H1 (cell line): ENCODE measurements at regions not wholly inside any gene's neighbourhood (a gene's known extent, or its start where the extent isn't known, plus 50 kb on each side); places are given as distances from the start of the nearest gene placed in this dataset.

Experiments used
- CTCF ChIA-PET: fragments of 300-600 bp; sonication (Branson Sonifier 250); formaldehyde crosslinking; loops from one replicate; lab custom pipeline; 2021; ENCODE audit not compliant: partially characterized antibody; lab: Charles Lee
- POLR2A ChIA-PET: fragments of 300-600 bp; sonication (Branson Sonifier 250); formaldehyde crosslinking; loops from one replicate; lab custom pipeline; 2021; ENCODE audit warnings: inconsistent platforms; ENCODE audit not compliant: partially characterized antibody; lab: Charles Lee
- DNase-seq, 2 experiments: peaks; one replicate each; pipeline versions ENCODE4 v3.0.0 to v3.0.0-alpha.2; 2010 to 2022; ENCODE audit warnings: low spot score in 2 of 2, low read depth in 1 of 2, mixed read lengths in 1 of 2
- FAIRE-seq: peaks from 2 replicates; lab custom pipeline; 2011; peaks lifted over from hg19 to GRCh38; lab: Jason Lieb, UNC
- H2AFZ ChIP-seq: 2 replicates; pipeline ENCODE4 v1.8.1; 2012; ENCODE audit warnings: low read length, inconsistent platforms
- H2AK5ac ChIP-seq: 2 replicates; pipeline ENCODE4 v1.6.1; 2013; ENCODE audit warnings: low read depth, low read length
- H2BK120ac ChIP-seq: replicated peaks from 2 replicates; pipeline ENCODE3; 2013; ENCODE audit warnings: low read depth, low read length, inconsistent platforms
- H2BK12ac ChIP-seq: 2 replicates; pipeline ENCODE4 v1.6.1; 2013; ENCODE audit warnings: low read depth, low read length
- H2BK15ac ChIP-seq: 2 replicates; pipeline ENCODE4 v1.6.1; 2013; ENCODE audit warnings: low read length
- H2BK20ac ChIP-seq: 2 replicates; pipeline ENCODE4 v1.6.1; 2013; ENCODE audit warnings: low read length
- H2BK5ac ChIP-seq: 2 replicates; pipeline ENCODE4 v1.6.1; 2013; ENCODE audit warnings: low read depth, low read length
- H3K14ac ChIP-seq: 2 replicates; pipeline ENCODE4 v1.6.1; 2013; ENCODE audit warnings: inconsistent platforms; ENCODE audit not compliant: insufficient read length
- H3K18ac ChIP-seq: 2 replicates; pipeline ENCODE4 v1.6.1; 2013; ENCODE audit warnings: low read length; ENCODE audit errors: extremely low read depth
- H3K23ac ChIP-seq: 2 replicates; pipeline ENCODE4 v1.6.1; 2013; ENCODE audit warnings: inconsistent platforms; ENCODE audit not compliant: insufficient read length
- H3K23me2 ChIP-seq: 2 replicates; pipeline ENCODE4 v1.6.1; 2013; ENCODE audit warnings: low read depth, low read length
- H3K27ac ChIP-seq: 2 replicates; pipeline ENCODE4 v1.6.1; 2011; ENCODE audit warnings: low read depth, low read length, inconsistent platforms
- H3K27me3 ChIP-seq, 4 experiments: replicated peaks in 1 of 4; 1 replicate in 1 of 4; 2 replicates in 3 of 4; pipeline versions ENCODE4 v1.6.1 to v1.8.1; 2011 to 2013; ENCODE audit warnings: low read length in 3 of 4, mild to moderate bottlenecking in 3 of 4, inconsistent platforms in 2 of 4, mixed read lengths in 2 of 4, moderate library complexity in 1 of 4; ENCODE audit not compliant: control insufficient read depth in 3 of 4, insufficient read depth in 3 of 4; ENCODE audit errors: extremely low read depth in 1 of 4
- H3K36me3 ChIP-seq, 4 experiments: 2 replicates each; pipeline versions ENCODE4 v1.6.1 to v1.8.1; 2011 to 2013; ENCODE audit warnings: mild to moderate bottlenecking in 4 of 4, low read length in 3 of 4, moderate library complexity in 2 of 4, control low read depth in 1 of 4, inconsistent platforms in 1 of 4; ENCODE audit not compliant: insufficient read depth in 4 of 4, control insufficient read depth in 2 of 4
- H3K4ac ChIP-seq: replicated peaks from 2 replicates; pipeline ENCODE3; 2013; ENCODE audit warnings: low read length, low read depth, mixed read lengths, inconsistent platforms; ENCODE audit not compliant: insufficient read length
- H3K4me1 ChIP-seq, 4 experiments: replicated peaks in 1 of 4; 1 replicate in 1 of 4; 2 replicates in 3 of 4; pipeline versions ENCODE4 v1.6.1 to v1.8.1; 2011 to 2013; ENCODE audit warnings: low read length in 3 of 4, inconsistent platforms in 2 of 4, mixed read lengths in 1 of 4; ENCODE audit not compliant: insufficient read depth in 4 of 4, control insufficient read depth in 3 of 4
- H3K4me2 ChIP-seq, 2 experiments: 2 replicates each; pipeline versions ENCODE4 v1.6.1 to v1.8.1; 2011 to 2013; ENCODE audit warnings: low read depth in 2 of 2, low read length in 2 of 2, control low read depth in 1 of 2, inconsistent platforms in 1 of 2, mild to moderate bottlenecking in 1 of 2; ENCODE audit not compliant: insufficient read depth in 1 of 2
- H3K4me3 ChIP-seq, 4 experiments: fragments of 200-600, 300-600 bp in 1 of 4; sonication (generic), shearing (Covaris generic), sonication (Bioruptor Twin) in 1 of 4; 2 replicates each; pipeline versions ENCODE4 v1.5.1 to v1.8.1; 2011 to 2016; ENCODE audit warnings: low read length in 4 of 4, low read depth in 3 of 4, control low read depth in 2 of 4, inconsistent platforms in 2 of 4, mild to moderate bottlenecking in 2 of 4, mixed read lengths in 1 of 4, moderate library complexity in 1 of 4; ENCODE audit not compliant: insufficient read depth in 2 of 4; ENCODE audit errors: extremely low read depth in 1 of 4
- H3K56ac ChIP-seq: replicated peaks from 2 replicates; pipeline ENCODE3; 2013; ENCODE audit warnings: low read depth, mild to moderate bottlenecking, mixed read lengths, low read length, inconsistent platforms; ENCODE audit not compliant: insufficient read length
- H3K79me1 ChIP-seq: 2 replicates; pipeline ENCODE4 v1.6.1; 2013; ENCODE audit warnings: low read depth, low read length, control low read depth
- H3K79me2 ChIP-seq, 2 experiments: 2 replicates each; pipeline versions ENCODE4 v1.6.1 to v1.8.1; 2012 to 2013; ENCODE audit warnings: low read length in 2 of 2, mild to moderate bottlenecking in 2 of 2, inconsistent platforms in 1 of 2; ENCODE audit not compliant: insufficient read depth in 2 of 2, control insufficient read depth in 1 of 2
- H3K9ac ChIP-seq, 4 experiments: replicated peaks in 1 of 4; 1 replicate in 1 of 4; 2 replicates in 3 of 4; pipeline versions ENCODE4 v1.6.1 to v1.8.1; 2011 to 2013; ENCODE audit warnings: low read depth in 3 of 4, low read length in 3 of 4, control low read depth in 2 of 4, mild to moderate bottlenecking in 2 of 4, moderate library complexity in 2 of 4, inconsistent platforms in 1 of 4; ENCODE audit errors: extremely low read depth in 1 of 4
- H3K9me3 ChIP-seq, 2 experiments: 2 replicates each; pipeline versions ENCODE4 v1.6.1 to v1.8.1; 2012 to 2013; ENCODE audit warnings: mild to moderate bottlenecking in 2 of 2, moderate library complexity in 2 of 2, control low read depth in 1 of 2, inconsistent platforms in 1 of 2, low read depth in 1 of 2, low read length in 1 of 2, mixed read lengths in 1 of 2; ENCODE audit not compliant: insufficient read depth in 2 of 2
- H4K20me1 ChIP-seq, 2 experiments: replicated peaks in 1 of 2; 2 replicates each; pipeline versions ENCODE3 to v1.8.1; 2011 to 2013; ENCODE audit warnings: inconsistent platforms in 2 of 2, low read length in 2 of 2, mild to moderate bottlenecking in 1 of 2; ENCODE audit not compliant: insufficient read depth in 2 of 2, control insufficient read depth in 1 of 2
- H4K5ac ChIP-seq: 2 replicates; pipeline ENCODE4 v1.6.1; 2013; ENCODE audit warnings: low read length, low read depth, mixed read lengths, inconsistent platforms; ENCODE audit not compliant: insufficient read length
- H4K8ac ChIP-seq: 2 replicates; pipeline ENCODE4 v1.8.0; 2013; ENCODE audit warnings: mild to moderate bottlenecking, moderate library complexity, low read length, inconsistent platforms; ENCODE audit not compliant: insufficient read depth; ENCODE audit errors: extremely low read depth
- H4K91ac ChIP-seq: replicated peaks from 2 replicates; pipeline ENCODE3; 2013; ENCODE audit warnings: low read length, mixed read lengths, inconsistent platforms; ENCODE audit not compliant: insufficient read length
- ASH2L ChIP-seq: fragments of 200-600, 300-600 bp; sonication (generic); IDR thresholded peaks from one replicate; pipeline ENCODE4 v1.7.1; 2017; ENCODE audit warnings: low read length
- CTBP2 ChIP-seq: IDR thresholded peaks from 2 replicates; pipeline ENCODE4 v1.7.0; 2011; ENCODE audit warnings: borderline replicate concordance, mild to moderate bottlenecking, moderate library complexity, mixed read lengths, low read length; ENCODE audit not compliant: insufficient read depth, insufficient read length
- CTCF ChIP-seq, 3 experiments: IDR thresholded peaks; 1 replicate in 2 of 3; 2 replicates in 1 of 3; pipeline versions ENCODE4 v1.5.1 to v1.6.1; 2011; ENCODE audit warnings: low read length in 3 of 3, mild to moderate bottlenecking in 3 of 3, inconsistent platforms in 2 of 3, low read depth in 1 of 3, moderate library complexity in 1 of 3; ENCODE audit not compliant: insufficient read depth in 1 of 3; ENCODE audit errors: control extremely low read depth in 1 of 3
- GABPA ChIP-seq: IDR thresholded peaks from 2 replicates; pipeline ENCODE4 v1.6.1; 2011; ENCODE audit warnings: mild to moderate bottlenecking, low read length, moderate library complexity, borderline replicate concordance; ENCODE audit not compliant: insufficient read depth
- GTF2F1 ChIP-seq: IDR thresholded peaks from 2 replicates; pipeline ENCODE4 v1.6.1; 2012; ENCODE audit warnings: low read depth, low read length, improper control_type of control experiment, borderline replicate concordance
- HDAC2 ChIP-seq, 2 experiments: fragments of 300-600 bp in 1 of 2; sonication (generic) in 1 of 2; IDR thresholded peaks; 2 replicates each; pipeline ENCODE4 v1.6.1; 2011 to 2012; ENCODE audit warnings: low read depth in 2 of 2, low read length in 2 of 2, mild to moderate bottlenecking in 2 of 2, moderate library complexity in 2 of 2, borderline replicate concordance in 1 of 2, inconsistent platforms in 1 of 2
- HDAC6 ChIP-seq: IDR thresholded peaks from one replicate; pipeline ENCODE4 v1.7.1; 2012; ENCODE audit warnings: low read depth, mild to moderate bottlenecking, inconsistent platforms, low read length, moderate library complexity
- KDM5A ChIP-seq: fragments of 200-600 bp; IDR thresholded peaks from 2 replicates; pipeline ENCODE4 v1.7.1; 2012; ENCODE audit warnings: mild to moderate bottlenecking, low read length, inconsistent platforms, mixed read lengths
- NRF1 ChIP-seq: IDR thresholded peaks from 2 replicates; pipeline ENCODE4 v1.6.1; 2011; ENCODE audit warnings: mild to moderate bottlenecking, low read depth, low read length, improper control_type of control experiment
- RFX5 ChIP-seq: IDR thresholded peaks from 2 replicates; pipeline ENCODE4 v1.6.1; 2011; ENCODE audit warnings: low read depth, low read length, improper control_type of control experiment, borderline replicate concordance
- RXRA ChIP-seq: IDR thresholded peaks from 2 replicates; pipeline ENCODE4 v1.6.1; 2011; ENCODE audit warnings: low read depth, mild to moderate bottlenecking, low read length, moderate library complexity; ENCODE audit not compliant: insufficient read depth
- ZNF274 ChIP-seq: IDR thresholded peaks from 2 replicates; pipeline ENCODE4 v1.7.0; 2012; ENCODE audit warnings: low read length, borderline replicate concordance; ENCODE audit errors: extremely low read depth
- WGBS, 2 experiments: shearing (Covaris generic) in 1 of 2; methylation state at CpG; one replicate each; pipeline versions ENCODE4 v1.1.6 to v1.1.7; 2013 to 2015; ENCODE audit warnings: low lambda C conversion rate in 2 of 2, mixed read lengths in 2 of 2, inconsistent platforms in 1 of 2, low coverage in 1 of 2, missing lambda C conversion rate in 1 of 2; ENCODE audit not compliant: insufficient replicate concordance in 2 of 2, insufficient coverage in 1 of 2, insufficient read length in 1 of 2; ENCODE audit errors: extremely low coverage in 1 of 2, missing lambda C conversion rate in 1 of 2; 5-methylcytosine and 5-hydroxymethylcytosine counted together

- 93% methylated on average over 4 of the region's 4 CpGs; no CpG with 5 or more reads in 1 of the 2 experiments for WGBS, 2 experiments
- H2BK5ac ChIP-seq = no peak overlapping the region
- no peak overlapping the region for H2AK5ac ChIP-seq
- TF ChIP-seq GABPA = no peak
- no peak for TF ChIP-seq KDM5A
- no peak for TF ChIP-seq HDAC2 (IDR thresholded peaks at IDR 0.05; ENCODE audit: borderline replicate concordance in 1 of 2, low read depth in 2 of 2, low read length in 2 of 2)
- TF ChIP-seq ASH2L = no peak
- no peak for TF ChIP-seq NRF1
- no peak for TF ChIP-seq ZNF274
- no peak for TF ChIP-seq CTBP2
- no peak for TF ChIP-seq RFX5
- TF ChIP-seq HDAC6 = no peak
- no peak for TF ChIP-seq GTF2F1
- TF ChIP-seq RXRA = no peak
- TF ChIP-seq CTCF (IDR thresholded peaks at IDR 0.05; ENCODE audit: control extremely low read depth in 1 of 3, insufficient read depth in 1 of 3, low read depth in 1 of 3, low read length in 3 of 3) = no peak
- no peaks in the 10 kb centered on the region for H3K36me3 ChIP-seq
- no peak overlapping the region for H3K9ac ChIP-seq
- CTCF ChIA-PET = interaction anchor here (0.8 to 1.0 kb wide), 2 partner anchors 59 to 99 kb away, joined by 3 read pairs; no protein-coding TSS in a partner anchor
- H4K8ac ChIP-seq = no peak overlapping the region
- no peak overlapping the region for H3K18ac ChIP-seq
- H3K79me1 ChIP-seq = no peaks in the 10 kb centered on the region
- H3K14ac ChIP-seq = no peak overlapping the region
- no peaks in the 10 kb centered on the region for H3K23me2 ChIP-seq
- no peaks in the 10 kb centered on the region for H3K27me3 ChIP-seq
- POLR2A ChIA-PET = no interaction called here
- H2BK120ac ChIP-seq = no peak overlapping the region
- no peak overlapping the region for H2BK20ac ChIP-seq
- no peak overlapping the region for H3K4ac ChIP-seq
- no peak overlapping the region for H3K4me2 ChIP-seq
- H3K9me3 ChIP-seq = no peaks in the 10 kb centered on the region
- no peak for FAIRE-seq
- no peak overlapping the region for H2BK15ac ChIP-seq
- no peaks in the 10 kb centered on the region for H3K4me1 ChIP-seq
- no peak for DNase-seq
- no peak overlapping the region for H2BK12ac ChIP-seq
- no peak overlapping the region for H3K23ac ChIP-seq
- H4K20me1 ChIP-seq = peaks cover 0 to 2% of the 10 kb centered on the region in 2 experiments
- H4K5ac ChIP-seq = no peak overlapping the region
- no peak overlapping the region for H3K27ac ChIP-seq
- H4K91ac ChIP-seq = no peak overlapping the region
- H2AFZ ChIP-seq = no peak overlapping the region
- H3K4me3 ChIP-seq = no peak overlapping the region
- H3K56ac ChIP-seq = no peak overlapping the region
- H3K79me2 ChIP-seq = no peaks in the 10 kb centered on the region
Measured at GRCh38 chr2:129667577-129667976, 311.9 kb upstream of the RAB6C start.
